ENCODE measurements at regions not wholly inside any gene's neighbourhood (a gene's known extent, or its start where the extent isn't known, plus 50 kb on each side); places are given as distances from the start of the nearest gene placed in this dataset.

DNA sequence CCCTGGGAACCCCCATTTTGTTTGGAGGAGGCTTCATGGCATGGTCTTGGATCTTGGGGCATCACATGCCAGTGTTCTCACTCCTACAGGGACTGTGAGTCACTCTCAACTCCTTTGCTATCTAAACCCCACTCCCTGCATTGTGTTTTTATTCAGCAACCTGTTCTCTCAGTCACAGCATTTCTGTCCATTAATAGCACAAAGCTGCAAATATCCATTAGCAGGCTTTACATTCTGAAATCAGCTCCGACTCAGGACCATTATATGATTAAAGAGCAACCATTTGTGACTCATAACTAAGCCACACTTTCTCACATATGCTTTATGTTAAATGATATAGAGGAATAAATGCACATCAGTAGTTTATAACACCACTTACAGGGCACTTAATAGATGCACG lies 462.1 kb upstream of the BRINP1 start:
- no peaks in the 10 kb centered on the region for H3K4me1 Mint-ChIP-seq
- no peak for ATAC-seq
- DNase-seq, result no peak
- no peaks in the 10 kb centered on the region for H3K36me3 Mint-ChIP-seq (ENCODE audit: low read depth)
- peaks cover 3% of the 10 kb centered on the region for H3K9me3 Mint-ChIP-seq
- H3K27me3 Mint-ChIP-seq, result no peaks in the 10 kb centered on the region
- no peak overlapping the region for H3K4me3 Mint-ChIP-seq
- H3K27ac Mint-ChIP-seq, result no peak overlapping the region

DNA sequence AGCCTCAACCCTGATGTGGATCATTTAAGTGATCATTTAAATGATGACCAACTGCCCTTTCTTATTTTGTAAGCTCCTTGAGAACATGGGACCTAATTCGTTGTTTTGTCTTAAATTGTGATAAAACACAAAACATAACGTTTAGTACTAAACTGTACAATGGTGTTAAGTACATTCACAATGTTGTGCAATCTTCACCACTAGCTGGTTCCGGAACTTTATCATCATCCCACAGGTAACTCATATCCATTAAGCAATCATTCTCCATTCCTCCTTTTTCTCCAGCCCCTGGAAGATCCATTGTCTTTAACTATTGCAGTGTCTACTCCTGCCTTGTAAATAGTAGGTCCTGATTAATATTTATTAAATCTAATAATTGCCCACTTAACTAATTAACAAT lies 460.5 kb upstream of the BRINP1 start:
- no peaks in the 10 kb centered on the region for H3K4me1 Mint-ChIP-seq
- peaks cover 3% of the 10 kb centered on the region for H3K9me3 Mint-ChIP-seq
- H3K27ac Mint-ChIP-seq, result no peak overlapping the region
- no peak overlapping the region for H3K4me3 Mint-ChIP-seq
- no peak for ATAC-seq
- DNase-seq, result no peak
- H3K36me3 Mint-ChIP-seq (ENCODE audit: low read depth), result no peaks in the 10 kb centered on the region
- H3K27me3 Mint-ChIP-seq, result no peaks in the 10 kb centered on the region

DNA sequence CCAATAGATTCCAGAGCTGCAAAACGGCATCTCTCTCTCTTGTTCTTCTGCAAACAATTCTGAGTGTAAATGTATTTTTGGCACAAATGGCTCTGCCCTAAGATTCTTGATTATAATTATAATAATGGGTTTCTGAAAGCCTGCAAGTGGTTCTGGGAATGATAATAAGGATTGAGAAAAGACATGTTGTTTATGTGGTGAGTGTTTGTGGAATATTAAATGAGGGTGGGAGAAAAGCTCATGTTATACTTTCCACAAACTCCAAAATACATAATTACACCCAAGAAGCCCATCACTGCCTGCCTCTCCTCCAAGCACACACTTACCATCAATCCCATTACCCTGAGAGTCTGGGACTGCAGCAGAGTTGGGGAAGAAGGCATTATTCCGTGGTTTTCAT lies 460.0 kb upstream of the BRINP1 start:
- no peak for ATAC-seq
- no peak for DNase-seq
- Mint-ChIP-seq H3K27me3 (no peaks in the 10 kb centered on the region), H3K4me1 (no peaks in the 10 kb centered on the region), H3K27ac (no peak overlapping the region), H3K9me3 (peaks cover 3% of the 10 kb centered on the region), H3K36me3 (ENCODE audit: low read depth) (no peaks in the 10 kb centered on the region), H3K4me3 (no peak overlapping the region)

DNA sequence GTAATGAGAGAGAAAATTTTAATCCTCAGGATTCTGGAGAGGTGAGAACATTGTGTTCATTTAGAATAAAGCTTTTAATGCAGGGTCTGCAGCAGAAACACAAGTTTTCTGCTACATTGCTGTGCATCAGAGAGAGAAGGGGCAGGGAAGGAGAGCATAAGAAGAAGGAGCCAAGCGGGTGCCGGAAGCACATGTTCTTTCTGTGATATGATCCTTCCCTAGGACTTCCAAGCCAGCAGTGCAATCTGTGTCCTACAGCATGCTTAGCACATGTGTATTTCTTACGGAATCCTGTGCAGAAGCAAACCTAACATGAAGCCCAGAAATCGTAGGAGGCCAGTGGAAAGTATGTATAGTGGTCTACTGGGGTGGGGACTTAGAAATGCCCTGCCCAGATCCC lies 458.3 kb upstream of the BRINP1 start:
- Mint-ChIP-seq H3K36me3 (ENCODE audit: low read depth) (no peaks in the 10 kb centered on the region), H3K4me3 (no peak overlapping the region), H3K27ac (no peak overlapping the region), H3K4me1 (no peaks in the 10 kb centered on the region), H3K9me3 (peaks cover 3% of the 10 kb centered on the region), H3K27me3 (no peaks in the 10 kb centered on the region)
- ATAC-seq, result no peak
- DNase-seq, result no peak

DNA sequence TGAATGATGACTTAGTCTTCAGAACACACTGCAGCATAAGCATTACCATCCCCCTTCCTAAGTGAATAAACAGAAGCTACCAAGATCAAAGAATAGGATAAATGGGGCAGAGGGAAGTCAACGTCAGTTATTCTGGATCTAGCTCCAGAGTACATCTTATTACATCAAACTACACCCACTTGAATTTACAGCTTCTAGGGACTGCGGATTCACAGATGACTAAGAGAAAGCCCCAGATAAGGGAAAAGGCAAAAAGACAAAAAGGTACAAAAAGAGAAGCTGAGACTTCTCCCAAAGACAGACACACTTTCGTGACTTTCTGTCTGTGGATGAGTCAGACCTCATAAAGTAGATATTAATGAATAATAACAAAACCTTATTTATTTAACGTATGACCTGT lies 457.9 kb upstream of the BRINP1 start:
- DNase-seq (no peak), ATAC-seq (no peak)
- peaks cover 3% of the 10 kb centered on the region for H3K9me3 Mint-ChIP-seq
- no peak overlapping the region for H3K27ac Mint-ChIP-seq
- H3K4me3 Mint-ChIP-seq, result no peak overlapping the region
- no peaks in the 10 kb centered on the region for H3K36me3 Mint-ChIP-seq (ENCODE audit: low read depth)
- no peaks in the 10 kb centered on the region for H3K4me1 Mint-ChIP-seq
- no peaks in the 10 kb centered on the region for H3K27me3 Mint-ChIP-seq

DNA sequence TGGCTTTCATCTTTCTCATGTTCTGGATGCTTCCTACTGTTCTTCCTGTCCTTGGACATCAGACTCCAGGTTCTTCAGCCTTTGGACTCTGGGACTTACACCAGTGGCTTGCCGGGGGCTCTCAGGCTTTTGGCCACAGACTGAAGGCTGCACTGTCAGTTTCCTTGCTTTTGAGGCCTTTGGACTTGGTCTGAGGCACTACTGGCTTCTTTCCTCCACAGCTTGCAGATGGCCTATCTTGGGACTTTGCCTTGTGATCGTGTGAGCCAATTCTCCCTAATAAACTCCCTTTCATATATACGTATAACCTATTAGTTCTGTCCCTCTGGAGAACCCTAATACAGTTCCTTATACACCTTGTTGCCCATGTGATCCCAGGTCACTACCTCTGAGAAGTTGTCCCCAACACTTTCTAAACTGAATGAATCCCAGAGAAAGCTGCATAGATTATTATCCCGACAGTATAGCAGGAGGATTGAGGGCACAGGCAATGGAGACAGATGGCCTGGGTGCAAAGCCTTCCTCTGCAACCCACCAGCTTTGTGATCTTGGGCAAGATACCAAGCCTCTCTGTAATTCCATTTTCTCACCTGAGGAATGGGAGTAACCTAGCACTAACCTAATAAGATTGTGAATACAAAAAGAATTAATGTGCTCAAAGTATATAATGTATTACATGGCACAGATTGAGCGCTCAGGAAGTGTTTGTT lies 449.6 kb upstream of the BRINP1 start:
- Mint-ChIP-seq H3K9me3 (no peaks in the 10 kb centered on the region), H3K36me3 (ENCODE audit: low read depth) (no peaks in the 10 kb centered on the region), H3K27me3 (no peaks in the 10 kb centered on the region), H3K27ac (no peak overlapping the region), H3K4me3 (no peak overlapping the region), H3K4me1 (no peaks in the 10 kb centered on the region)
- no peak for DNase-seq
- ATAC-seq, result no peak

DNA sequence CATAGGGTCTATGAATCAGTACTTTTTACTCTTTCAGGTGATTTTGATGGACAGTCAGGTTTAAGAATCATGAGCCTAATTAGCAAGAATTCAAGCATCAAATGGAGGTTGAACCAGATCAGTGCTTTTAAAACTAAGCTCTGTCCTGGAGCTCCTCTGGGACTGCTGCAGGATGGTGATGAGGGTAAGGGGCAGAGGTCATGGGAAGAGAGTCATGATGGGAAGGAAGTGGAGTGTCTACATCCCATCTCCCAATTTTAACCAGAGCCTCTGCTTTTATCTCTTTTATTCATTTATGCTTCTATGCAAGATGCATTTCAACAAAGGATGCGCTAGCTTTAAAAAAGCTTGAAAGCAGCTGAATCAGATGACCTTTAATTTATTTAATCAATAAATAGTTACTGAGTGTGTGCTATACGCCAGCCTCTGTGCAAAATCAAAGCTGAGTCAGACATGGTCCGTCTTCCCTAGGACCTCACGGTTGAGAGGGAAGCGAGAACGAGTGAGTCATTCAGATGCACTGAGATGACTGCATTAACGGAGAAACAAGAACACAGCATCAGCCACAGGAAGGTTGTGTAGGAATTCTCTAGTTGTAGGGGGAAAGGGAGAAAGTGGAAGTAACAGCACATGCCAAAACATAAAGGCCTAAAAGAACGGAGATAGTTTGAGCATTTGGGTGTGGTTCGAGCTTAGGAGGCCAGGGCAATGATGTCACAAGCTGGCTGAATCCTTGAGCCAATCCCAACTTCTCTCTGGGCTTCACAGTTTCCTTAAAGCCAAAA lies 441.6 kb upstream of the BRINP1 start:
- no peaks in the 10 kb centered on the region for H3K4me1 Mint-ChIP-seq
- H3K27me3 Mint-ChIP-seq, result peaks cover 2% of the 10 kb centered on the region
- DNase-seq, result no peak
- no peaks in the 10 kb centered on the region for H3K36me3 Mint-ChIP-seq (ENCODE audit: low read depth)
- no peak overlapping the region for H3K27ac Mint-ChIP-seq
- ATAC-seq, result no peak
- H3K4me3 Mint-ChIP-seq, result no peak overlapping the region
- H3K9me3 Mint-ChIP-seq, result no peaks in the 10 kb centered on the region

DNA sequence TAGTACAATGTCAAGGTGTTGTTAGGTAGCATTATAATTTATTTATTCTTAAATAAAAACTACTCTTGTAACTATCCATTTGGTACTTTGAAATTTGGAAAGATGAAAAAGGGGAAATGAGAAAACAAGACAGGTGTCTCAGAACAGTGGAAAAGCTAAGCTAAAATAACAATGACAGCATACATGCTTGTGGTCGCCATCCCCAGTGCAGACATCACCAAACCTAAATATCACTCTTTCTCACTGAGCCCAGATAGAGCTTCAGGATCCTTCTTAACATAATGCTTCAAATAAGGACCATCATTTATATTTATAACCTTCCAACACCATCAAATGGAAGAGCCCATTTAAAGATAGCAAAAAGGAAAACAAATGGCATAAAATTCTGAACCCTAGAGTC lies 434.4 kb upstream of the BRINP1 start:
- H3K4me3 Mint-ChIP-seq, result no peak overlapping the region
- no peak for DNase-seq
- no peaks in the 10 kb centered on the region for H3K36me3 Mint-ChIP-seq (ENCODE audit: low read depth)
- no peak for ATAC-seq
- H3K27ac Mint-ChIP-seq, result no peak overlapping the region
- H3K27me3 Mint-ChIP-seq, result no peaks in the 10 kb centered on the region
- no peaks in the 10 kb centered on the region for H3K4me1 Mint-ChIP-seq
- no peaks in the 10 kb centered on the region for H3K9me3 Mint-ChIP-seq

DNA sequence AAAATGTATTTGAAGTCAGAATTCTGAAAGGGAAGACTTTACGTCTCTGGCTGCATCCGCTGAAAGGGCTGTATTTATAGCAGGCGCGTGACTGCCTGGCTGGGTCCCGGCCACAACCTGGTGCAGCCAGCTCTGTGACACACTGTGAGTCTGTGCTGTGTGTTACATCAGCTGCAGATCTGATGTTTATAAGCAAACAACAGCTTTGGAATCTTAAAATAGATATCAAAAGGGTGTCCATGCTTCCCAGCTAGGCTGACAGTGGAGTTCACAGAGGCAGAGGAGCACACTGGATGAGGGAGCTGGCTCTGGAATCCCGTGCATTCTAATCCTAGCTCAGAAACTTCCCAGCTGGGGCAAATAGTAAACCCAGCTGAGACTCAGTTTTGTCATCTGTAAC lies 433.4 kb upstream of the BRINP1 start:
- Mint-ChIP-seq H3K27ac (no peak overlapping the region), H3K4me3 (no peak overlapping the region), H3K4me1 (no peaks in the 10 kb centered on the region), H3K9me3 (no peaks in the 10 kb centered on the region), H3K27me3 (no peaks in the 10 kb centered on the region), H3K36me3 (ENCODE audit: low read depth) (no peaks in the 10 kb centered on the region)
- ATAC-seq (no peak), DNase-seq (no peak)

DNA sequence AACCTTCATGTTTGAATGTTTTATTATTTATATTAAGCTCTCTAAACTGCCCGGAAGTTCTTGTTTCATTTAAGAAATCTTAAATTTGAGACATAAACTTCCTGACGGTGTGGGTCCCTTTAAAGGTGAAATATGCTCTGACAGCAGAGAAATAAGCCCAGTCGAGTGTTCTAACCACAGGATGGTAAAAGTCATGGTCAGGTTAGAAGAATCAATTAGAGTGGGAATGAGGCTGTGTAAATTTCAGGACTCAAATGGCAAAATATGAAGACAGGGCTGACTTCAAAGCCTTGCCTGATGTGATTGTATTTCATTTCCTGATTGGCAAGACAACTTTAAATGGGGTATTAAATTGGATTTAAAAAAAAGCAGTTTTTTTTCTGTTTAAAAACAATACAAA lies 432.9 kb upstream of the BRINP1 start:
- Mint-ChIP-seq H3K4me3 (no peak overlapping the region), H3K27me3 (no peaks in the 10 kb centered on the region), H3K9me3 (no peaks in the 10 kb centered on the region), H3K36me3 (ENCODE audit: low read depth) (no peaks in the 10 kb centered on the region), H3K27ac (no peak overlapping the region), H3K4me1 (no peaks in the 10 kb centered on the region)
- ATAC-seq, result no peak
- no peak for DNase-seq

DNA sequence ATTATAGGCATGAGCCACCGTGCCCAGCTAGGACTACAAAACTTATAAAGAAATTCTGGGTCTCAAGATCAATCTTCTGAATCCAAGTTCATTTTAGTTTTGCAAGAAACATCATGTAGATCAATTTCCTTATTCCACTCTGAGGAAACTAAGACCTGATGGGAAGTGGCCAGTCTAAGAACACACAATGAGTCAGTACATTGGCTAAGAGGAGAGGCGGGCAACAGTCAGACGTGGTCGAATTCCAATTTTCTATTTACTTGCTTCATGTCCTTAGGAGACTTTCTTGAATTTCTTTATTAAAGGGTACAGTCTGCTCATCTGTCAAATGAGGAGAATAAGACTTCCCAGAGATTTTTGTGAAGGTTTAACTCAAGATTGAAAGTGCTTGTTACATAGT lies 432.1 kb upstream of the BRINP1 start:
- no peaks in the 10 kb centered on the region for H3K36me3 Mint-ChIP-seq (ENCODE audit: low read depth)
- H3K9me3 Mint-ChIP-seq, result no peaks in the 10 kb centered on the region
- no peak overlapping the region for H3K4me3 Mint-ChIP-seq
- ATAC-seq, result no peak
- H3K4me1 Mint-ChIP-seq, result no peaks in the 10 kb centered on the region
- no peak overlapping the region for H3K27ac Mint-ChIP-seq
- H3K27me3 Mint-ChIP-seq, result no peaks in the 10 kb centered on the region
- no peak for DNase-seq

DNA sequence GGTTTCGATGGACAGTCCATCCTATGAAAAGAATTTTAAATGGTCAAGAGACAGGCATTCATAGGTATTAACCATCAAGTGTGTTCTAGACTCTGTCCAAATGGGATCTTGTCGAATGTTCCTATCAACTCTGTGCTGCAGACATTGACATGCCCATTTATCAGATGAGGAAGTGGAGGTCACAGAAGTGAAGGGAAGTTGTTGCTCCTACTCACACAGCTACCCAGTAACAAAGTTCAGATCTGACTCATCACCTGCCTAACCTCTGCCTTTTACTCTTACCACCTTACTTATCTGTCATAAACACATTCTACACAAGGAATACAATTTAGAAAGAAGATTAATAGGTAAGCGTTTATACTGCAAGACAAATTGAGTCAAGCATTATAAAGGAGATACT lies 426.2 kb upstream of the BRINP1 start:
- Mint-ChIP-seq H3K27ac (no peak overlapping the region), H3K4me1 (no peaks in the 10 kb centered on the region), H3K27me3 (no peaks in the 10 kb centered on the region), H3K36me3 (ENCODE audit: low read depth) (no peaks in the 10 kb centered on the region), H3K4me3 (no peak overlapping the region), H3K9me3 (no peaks in the 10 kb centered on the region)
- DNase-seq (no peak), ATAC-seq (no peak)

DNA sequence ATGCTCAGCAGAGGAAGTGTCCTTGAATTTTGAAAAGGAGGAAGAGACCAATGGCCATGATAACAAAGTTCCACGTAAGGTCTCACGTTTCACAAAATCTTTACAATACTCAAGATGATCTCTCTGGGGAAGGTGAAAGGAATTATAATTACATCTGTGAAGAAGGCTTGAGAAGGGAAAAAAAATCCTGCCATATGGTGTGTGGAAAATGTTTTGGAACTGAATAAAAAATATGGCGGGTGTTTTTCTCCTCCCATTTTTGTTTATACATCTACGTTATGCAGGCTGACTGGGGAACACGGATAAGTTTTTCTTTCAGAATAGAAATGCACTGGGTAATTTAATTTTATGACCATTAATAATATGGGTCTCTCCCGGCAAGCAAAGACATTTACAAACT lies 425.6 kb upstream of the BRINP1 start:
- no peaks in the 10 kb centered on the region for H3K36me3 Mint-ChIP-seq (ENCODE audit: low read depth)
- H3K4me1 Mint-ChIP-seq, result no peaks in the 10 kb centered on the region
- no peak for ATAC-seq
- no peak overlapping the region for H3K4me3 Mint-ChIP-seq
- DNase-seq, result no peak
- H3K27me3 Mint-ChIP-seq, result no peaks in the 10 kb centered on the region
- no peaks in the 10 kb centered on the region for H3K9me3 Mint-ChIP-seq
- no peak overlapping the region for H3K27ac Mint-ChIP-seq

DNA sequence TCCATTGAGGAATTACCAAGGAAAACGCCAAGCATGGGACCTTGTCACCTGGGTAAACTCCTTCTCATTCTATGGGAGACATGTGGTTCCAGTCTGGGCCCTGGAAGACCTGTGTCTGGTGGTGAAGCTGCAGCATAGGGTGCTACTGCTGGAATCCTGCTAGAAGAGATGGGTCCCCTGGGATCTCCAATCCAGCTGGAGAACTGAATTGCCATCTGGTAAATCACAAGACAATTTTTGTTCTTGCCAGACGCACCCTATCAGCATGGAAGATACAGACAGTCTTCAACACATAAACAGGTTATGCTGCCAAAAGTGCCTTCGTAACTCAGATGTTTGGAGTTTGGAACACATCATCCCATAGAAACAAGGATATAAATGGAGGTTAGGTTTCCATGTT lies 424.0 kb upstream of the BRINP1 start:
- Mint-ChIP-seq H3K27ac (no peak overlapping the region), H3K27me3 (no peaks in the 10 kb centered on the region), H3K36me3 (ENCODE audit: low read depth) (no peaks in the 10 kb centered on the region), H3K4me3 (no peak overlapping the region), H3K4me1 (no peaks in the 10 kb centered on the region), H3K9me3 (no peaks in the 10 kb centered on the region)
- ATAC-seq (no peak), DNase-seq (no peak)

DNA sequence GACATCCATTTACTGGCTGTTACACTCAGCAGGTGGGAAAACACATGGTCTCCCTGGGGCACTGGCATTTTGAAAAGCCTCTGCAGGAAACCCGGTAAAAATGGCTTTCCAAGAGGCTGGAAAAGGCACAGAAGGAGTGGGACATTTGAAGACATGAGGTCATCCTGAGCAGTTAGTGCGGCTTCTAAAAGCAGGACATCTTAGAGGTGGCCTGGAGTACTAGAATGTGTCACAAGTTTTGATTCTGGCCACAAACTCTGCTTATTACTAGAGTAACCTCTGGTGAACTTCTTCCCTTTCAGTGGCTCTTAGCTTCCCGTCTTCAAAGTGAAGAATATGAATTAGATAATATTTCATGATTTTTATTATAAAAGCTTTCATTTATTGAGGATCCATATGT lies 423.0 kb upstream of the BRINP1 start:
- Mint-ChIP-seq H3K9me3 (no peaks in the 10 kb centered on the region), H3K4me1 (no peaks in the 10 kb centered on the region), H3K36me3 (ENCODE audit: low read depth) (no peaks in the 10 kb centered on the region), H3K27ac (no peak overlapping the region), H3K27me3 (no peaks in the 10 kb centered on the region), H3K4me3 (no peak overlapping the region)
- ATAC-seq, result no peak
- no peak for DNase-seq
